Glutamatergic neuron (in vitro differentiated cells): ENCODE measurements at regions not wholly inside any gene's neighbourhood (a gene's known extent, or its start where the extent isn't known, plus 50 kb on each side); places are given as distances from the start of the nearest gene placed in this dataset.

ENCODE experiments used
- DNase-seq: peaks from one replicate; pipeline ENCODE4 v3.0.0; 2022
- H3K27ac Mint-ChIP-seq: one replicate; pipeline ENCODE4 v1.8.0; 2020; ENCODE audit warnings: mild to moderate bottlenecking, mixed read lengths, inconsistent platforms; ENCODE audit not compliant: unreplicated experiment
- H3K27me3 Mint-ChIP-seq: one replicate; pipeline ENCODE4 v1.8.0; 2020; ENCODE audit warnings: mild to moderate bottlenecking, moderate library complexity, mixed read lengths, inconsistent platforms; ENCODE audit not compliant: unreplicated experiment
- H3K36me3 Mint-ChIP-seq: one replicate; pipeline ENCODE4 v1.8.0; 2020; ENCODE audit warnings: mild to moderate bottlenecking, mixed read lengths, inconsistent platforms; ENCODE audit not compliant: unreplicated experiment
- H3K4me1 Mint-ChIP-seq: one replicate; pipeline ENCODE4 v1.8.0; 2020; ENCODE audit warnings: mild to moderate bottlenecking, low read depth, mixed read lengths, inconsistent platforms; ENCODE audit not compliant: unreplicated experiment
- H3K4me3 Mint-ChIP-seq: one replicate; pipeline ENCODE4 v1.8.0; 2020; ENCODE audit warnings: mild to moderate bottlenecking, mixed read lengths, inconsistent platforms; ENCODE audit not compliant: unreplicated experiment
- H3K9me3 Mint-ChIP-seq: one replicate; pipeline ENCODE4 v1.8.0; 2020; ENCODE audit warnings: mild to moderate bottlenecking, moderate library complexity, mixed read lengths, inconsistent platforms; ENCODE audit not compliant: unreplicated experiment
- TF ChIP-seq, protein P1 (sequence below): fragments of 200-600 bp; sonication (generic); IDR thresholded peaks from one replicate; pipeline ENCODE4 v1.5.0; 2021; ENCODE audit not compliant: partially characterized antibody, unreplicated experiment

DNA sequence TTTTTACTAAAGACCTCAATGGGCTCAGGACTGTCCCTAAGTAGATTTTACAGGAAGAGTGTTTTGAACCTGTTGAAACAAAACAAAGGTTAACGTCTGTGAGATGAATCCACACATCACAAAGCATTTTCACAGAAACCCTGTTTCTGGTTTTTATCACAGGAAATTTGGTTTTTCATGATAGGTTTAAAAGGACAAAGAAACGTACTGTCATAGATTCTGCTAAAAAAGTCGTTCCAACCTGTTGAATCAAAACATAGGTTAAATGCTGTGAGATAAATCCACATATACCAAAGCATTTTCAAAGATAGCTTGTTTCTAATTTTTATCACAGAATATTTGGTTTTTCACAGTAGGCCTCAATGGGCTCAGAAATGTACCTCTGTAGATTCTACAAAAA lies 1531.0 kb downstream of the UQCRFS1 start:
- Mint-ChIP-seq H3K4me3 (no peak overlapping the region), H3K27ac (no peak overlapping the region), H3K9me3 (peaks cover 14% of the 10 kb centered on the region), H3K4me1 (no peaks in the 10 kb centered on the region), H3K27me3 (no peaks in the 10 kb centered on the region), H3K36me3 (peaks cover 12% of the 10 kb centered on the region)
- TF ChIP-seq, protein P1, sequence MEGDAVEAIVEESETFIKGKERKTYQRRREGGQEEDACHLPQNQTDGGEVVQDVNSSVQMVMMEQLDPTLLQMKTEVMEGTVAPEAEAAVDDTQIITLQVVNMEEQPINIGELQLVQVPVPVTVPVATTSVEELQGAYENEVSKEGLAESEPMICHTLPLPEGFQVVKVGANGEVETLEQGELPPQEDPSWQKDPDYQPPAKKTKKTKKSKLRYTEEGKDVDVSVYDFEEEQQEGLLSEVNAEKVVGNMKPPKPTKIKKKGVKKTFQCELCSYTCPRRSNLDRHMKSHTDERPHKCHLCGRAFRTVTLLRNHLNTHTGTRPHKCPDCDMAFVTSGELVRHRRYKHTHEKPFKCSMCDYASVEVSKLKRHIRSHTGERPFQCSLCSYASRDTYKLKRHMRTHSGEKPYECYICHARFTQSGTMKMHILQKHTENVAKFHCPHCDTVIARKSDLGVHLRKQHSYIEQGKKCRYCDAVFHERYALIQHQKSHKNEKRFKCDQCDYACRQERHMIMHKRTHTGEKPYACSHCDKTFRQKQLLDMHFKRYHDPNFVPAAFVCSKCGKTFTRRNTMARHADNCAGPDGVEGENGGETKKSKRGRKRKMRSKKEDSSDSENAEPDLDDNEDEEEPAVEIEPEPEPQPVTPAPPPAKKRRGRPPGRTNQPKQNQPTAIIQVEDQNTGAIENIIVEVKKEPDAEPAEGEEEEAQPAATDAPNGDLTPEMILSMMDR: no peak
- DNase-seq: no peak

DNA sequence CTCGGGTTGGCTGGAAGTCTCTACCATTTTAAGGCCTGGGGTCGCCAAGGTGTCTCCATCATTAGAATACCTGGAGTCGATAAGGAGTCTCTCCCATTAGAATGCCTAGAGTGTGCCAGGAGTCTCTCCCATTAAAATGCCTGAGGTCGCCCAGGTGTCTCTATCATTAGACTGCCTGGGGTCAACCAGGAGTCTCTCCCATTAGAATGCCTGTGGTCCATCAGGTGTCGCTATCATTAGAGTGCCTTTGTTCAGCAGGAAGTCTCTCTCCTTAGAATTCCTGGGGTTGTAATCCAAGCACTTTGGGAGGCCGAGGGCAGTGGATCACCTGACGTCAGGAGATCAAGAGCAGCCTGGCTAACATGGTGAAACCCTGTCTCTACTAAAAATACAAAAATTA lies 1533.0 kb downstream of the UQCRFS1 start:
- Mint-ChIP-seq H3K27ac (no peak overlapping the region), H3K4me3 (no peak overlapping the region), H3K9me3 (peaks cover 22% of the 10 kb centered on the region)

DNA sequence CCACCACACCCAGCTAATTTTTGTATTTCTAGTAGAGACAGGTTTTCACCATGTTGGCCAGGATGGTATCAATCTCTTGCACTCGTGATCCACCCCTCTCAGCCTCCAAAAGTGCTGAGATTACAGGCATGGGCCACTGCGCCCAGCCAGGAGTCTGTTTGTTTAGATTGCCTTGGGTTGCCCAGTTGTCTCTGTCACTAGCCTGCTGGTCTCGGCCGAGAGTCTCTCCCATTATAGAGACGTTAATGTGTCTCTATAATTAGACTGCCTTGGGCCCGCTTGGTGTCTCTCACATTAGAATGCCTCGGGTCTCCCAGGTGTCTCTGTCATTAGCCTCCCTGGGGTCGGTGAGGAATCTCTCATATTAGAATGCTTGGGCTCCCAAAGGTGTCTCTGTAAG lies 1533.6 kb downstream of the UQCRFS1 start:
- TF ChIP-seq, protein P1: no peak
- H3K36me3 Mint-ChIP-seq: peaks cover 16% of the 10 kb centered on the region
- peaks cover 23% of the 10 kb centered on the region for H3K9me3 Mint-ChIP-seq
- no peak overlapping the region for H3K4me3 Mint-ChIP-seq
- no peak for DNase-seq
- H3K27me3 Mint-ChIP-seq: no peaks in the 10 kb centered on the region
- H3K27ac Mint-ChIP-seq: no peak overlapping the region
- no peaks in the 10 kb centered on the region for H3K4me1 Mint-ChIP-seq

More for the DNA sequence above, 1533.0 kb downstream of the UQCRFS1 start:
- no peak for DNase-seq
- TF ChIP-seq, protein P1: no peak
- Mint-ChIP-seq H3K36me3 (peaks cover 16% of the 10 kb centered on the region), H3K27me3 (no peaks in the 10 kb centered on the region), H3K4me1 (no peaks in the 10 kb centered on the region)

DNA sequence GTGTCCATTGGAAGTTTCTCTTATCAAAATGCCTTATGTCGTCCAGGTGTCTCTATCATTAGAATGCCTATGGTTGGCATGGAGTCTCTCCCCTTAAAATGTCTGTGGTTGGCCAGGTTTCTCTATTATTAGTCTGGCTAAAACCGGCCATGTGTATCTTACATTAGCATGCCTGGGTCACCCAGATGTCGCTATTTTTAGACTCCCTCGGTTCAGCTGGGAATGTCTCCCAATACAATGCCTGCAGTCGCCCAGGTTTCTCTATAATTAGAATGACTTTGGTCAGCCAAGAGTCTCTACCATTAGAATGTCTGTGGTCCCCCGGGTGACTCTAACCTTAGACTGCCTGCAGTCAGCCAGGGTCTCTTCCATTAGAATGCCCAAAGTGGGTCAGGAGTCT lies 1536.1 kb downstream of the UQCRFS1 start:
- H3K27ac Mint-ChIP-seq: no peak overlapping the region
- peaks cover 24% of the 10 kb centered on the region for H3K36me3 Mint-ChIP-seq
- DNase-seq: no peak
- H3K4me1 Mint-ChIP-seq: no peaks in the 10 kb centered on the region
- H3K27me3 Mint-ChIP-seq: no peaks in the 10 kb centered on the region
- peaks cover 31% of the 10 kb centered on the region for H3K9me3 Mint-ChIP-seq
- no peak overlapping the region for H3K4me3 Mint-ChIP-seq
- TF ChIP-seq, protein P1: no peak

DNA sequence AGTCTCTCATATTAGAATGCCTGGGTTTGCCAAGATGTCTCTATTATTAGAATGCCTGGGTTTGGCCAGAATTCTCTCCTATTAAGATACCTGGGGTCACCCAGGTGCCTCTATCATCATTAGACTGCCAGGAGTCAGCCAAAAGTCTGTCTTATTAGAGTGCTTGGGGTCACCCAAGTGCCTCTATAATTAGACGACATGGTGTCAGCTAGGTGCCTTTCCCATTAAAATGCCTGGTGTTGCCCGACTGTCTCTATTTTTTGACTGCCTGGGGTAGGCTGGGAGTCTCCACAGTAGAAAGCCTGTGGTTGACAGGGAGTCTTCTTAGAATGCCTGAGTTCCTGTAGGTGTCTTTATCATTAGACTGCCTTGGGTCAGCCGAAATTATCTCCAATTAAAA lies 1536.6 kb downstream of the UQCRFS1 start:
- Mint-ChIP-seq H3K4me1 (no peaks in the 10 kb centered on the region), H3K4me3 (no peak overlapping the region), H3K27ac (no peak overlapping the region), H3K36me3 (peaks cover 24% of the 10 kb centered on the region), H3K9me3 (peaks cover 34% of the 10 kb centered on the region), H3K27me3 (no peaks in the 10 kb centered on the region)
- TF ChIP-seq, protein P1: no peak
- DNase-seq: no peak
